CD4-positive, alpha-beta T cell (primary cell): ENCODE measurements at regions not wholly inside any gene's neighbourhood (a gene's known extent, or its start where the extent isn't known, plus 50 kb on each side); places are given as distances from the start of the nearest gene placed in this dataset.

ENCODE experiments used
- ATAC-seq: fragments of 200-7000 bp; cut with Tn5 transposase; one replicate; pipeline ENCODE4 v1.10.0; 2022; ENCODE audit warnings: mild to moderate bottlenecking; ENCODE audit not compliant: poor library complexity
- CTCF ChIA-PET: fragments of 350-600 bp; sonication (Branson Sonifier 250); formaldehyde crosslinking; loops from one replicate; lab custom pipeline; 2021; ENCODE audit warnings: antibody characterized with exemption, inconsistent platforms; lab: Charles Lee
- POLR2A ChIA-PET: fragments of 350-600 bp; sonication (Branson Sonifier 250); formaldehyde crosslinking; loops from one replicate; lab custom pipeline; 2021; ENCODE audit warnings: antibody characterized with exemption, inconsistent platforms; lab: Charles Lee
- DNase-seq, 14 experiments: peaks; one replicate each; pipeline ENCODE4 v3.0.0-alpha.2; 2013 to 2020; ENCODE audit warnings: mixed read lengths in 2 of 14
- H3K27ac ChIP-seq, 2 donors: one replicate each; pipeline versions ENCODE4 v1.5.1 to v1.7.0; 2013; ENCODE audit warnings: low read length in 2 of 2, low read depth in 1 of 2, mild to moderate bottlenecking in 1 of 2
- H3K27me3 ChIP-seq, 2 experiments: 1 replicate in 1 of 2; 2 replicates in 1 of 2; pipeline versions ENCODE4 v1.6.1 to v1.7.0; 2013; ENCODE audit warnings: low read length in 2 of 2, control low read depth in 1 of 2, mild to moderate bottlenecking in 1 of 2, moderate library complexity in 1 of 2; ENCODE audit not compliant: insufficient read depth in 2 of 2, control insufficient read depth in 1 of 2
- H3K36me3 ChIP-seq: one replicate; pipeline ENCODE4 v1.6.1; 2013; ENCODE audit warnings: low read length, control low read depth; ENCODE audit not compliant: insufficient read depth
- H3K4me1 ChIP-seq: one replicate; pipeline ENCODE4 v1.6.1; 2013; ENCODE audit warnings: low read length, control low read depth; ENCODE audit not compliant: insufficient read depth
- H3K4me3 ChIP-seq: one replicate; pipeline ENCODE4 v1.5.1; 2013; ENCODE audit warnings: mild to moderate bottlenecking, low read length, moderate library complexity
- H3K9me3 ChIP-seq, 2 experiments: 1 replicate in 1 of 2; 2 replicates in 1 of 2; pipeline versions ENCODE4 v1.6.1 to v1.7.0; 2013; ENCODE audit warnings: low read length in 2 of 2, mild to moderate bottlenecking in 2 of 2, control low read depth in 1 of 2, moderate library complexity in 1 of 2; ENCODE audit not compliant: control insufficient read depth in 1 of 2, insufficient read depth in 1 of 2
- H3K27ac Mint-ChIP-seq: one replicate; pipeline ENCODE4 v1.8.0; 2020; ENCODE audit warnings: mixed read lengths
- H3K27me3 Mint-ChIP-seq: one replicate; pipeline ENCODE4 v1.8.0; 2021; ENCODE audit warnings: mixed read lengths
- H3K36me3 Mint-ChIP-seq: one replicate; pipeline ENCODE4 v1.8.0; 2021; ENCODE audit warnings: low read depth, mixed read lengths
- H3K4me1 Mint-ChIP-seq: one replicate; pipeline ENCODE4 v1.8.0; 2021; ENCODE audit warnings: low read depth, mixed read lengths
- H3K4me3 Mint-ChIP-seq: one replicate; pipeline ENCODE4 v1.8.0; 2020; ENCODE audit warnings: mild to moderate bottlenecking, mixed read lengths
- H3K9me3 Mint-ChIP-seq: one replicate; pipeline ENCODE4 v1.8.0; 2020; ENCODE audit warnings: mixed read lengths
- CTCF ChIP-seq: fragments of 200-600 bp; IDR thresholded peaks from one replicate; pipeline ENCODE4 v1.8.0; 2022; ENCODE audit warnings: antibody characterized with exemption, mild to moderate bottlenecking
- intact Hi-C, 2 experiments: fragments of 100-400 bp; cut with DNase I in 1 of 2; cut with micrococcal nuclease in 1 of 2; formaldehyde crosslinking; loops; one replicate each; pipeline versions ENCODE4 v1.15.1 to v1.9.0; 2023 to 2025; cut with DNase I, micrococcal nuclease

GRCh38 chr14:62118871-62119270 is 356.7 kb downstream of the SNAPC1 start:
- no peak for TF ChIP-seq CTCF
- no peaks in the 10 kb centered on the region for H3K36me3 ChIP-seq
- peaks cover 0 to 7% of the 10 kb centered on the region in 2 experiments for H3K9me3 ChIP-seq
- Mint-ChIP-seq H3K27me3 (peaks cover 95% of the 10 kb centered on the region), H3K27ac (no peak overlapping the region), H3K4me3 (no peak overlapping the region), H3K4me1 (peaks cover 13% of the 10 kb centered on the region), H3K36me3 (no peaks in the 10 kb centered on the region), H3K9me3 (no peaks in the 10 kb centered on the region)
- no peak for ATAC-seq
- POLR2A ChIA-PET: no interaction called here
- CTCF ChIA-PET: no interaction called here
- no peak overlapping the region for H3K4me3 ChIP-seq
- intact Hi-C loops: no loop called here
- H3K27me3 ChIP-seq: peaks cover 37 to 66% of the 10 kb centered on the region in 2 experiments
- no peak overlapping the region for H3K27ac ChIP-seq
- peaks cover 12% of the 10 kb centered on the region for H3K4me1 ChIP-seq
- DNase-seq: no peak

GRCh38 chr14:62123961-62124360 is 361.7 kb downstream of the SNAPC1 start:
- peaks cover 78% of the 10 kb centered on the region for H3K27me3 Mint-ChIP-seq
- peaks cover 16 to 29% of the 10 kb centered on the region in 2 experiments for H3K27me3 ChIP-seq
- no peaks in the 10 kb centered on the region for H3K36me3 Mint-ChIP-seq
- H3K9me3 ChIP-seq: no peaks in the 10 kb centered on the region
- H3K27ac Mint-ChIP-seq: no peak overlapping the region
- no peak for DNase-seq
- ChIA-PET POLR2A (no interaction called here), CTCF (no interaction called here)
- no peak overlapping the region for H3K27ac ChIP-seq
- no peak overlapping the region for H3K4me3 ChIP-seq
- H3K4me1 Mint-ChIP-seq: no peaks in the 10 kb centered on the region
- no peaks in the 10 kb centered on the region for H3K9me3 Mint-ChIP-seq
- no peak for TF ChIP-seq CTCF
- H3K4me3 Mint-ChIP-seq: no peak overlapping the region
- H3K36me3 ChIP-seq: no peaks in the 10 kb centered on the region
- intact Hi-C loops: loop anchor here in 1 of 2 experiments (10.0 kb wide), 1 partner anchor 199 kb away; no protein-coding TSS in a partner anchor
- no peaks in the 10 kb centered on the region for H3K4me1 ChIP-seq
- ATAC-seq: no peak

GRCh38 chr14:62125793-62126192 is 363.6 kb downstream of the SNAPC1 start:
- Histone ChIP-seq H3K9me3 (no peaks in the 10 kb centered on the region), H3K4me1 (no peaks in the 10 kb centered on the region), H3K4me3 (no peak overlapping the region), H3K27ac (no peak overlapping the region), H3K27me3 (peaks cover 10 to 16% of the 10 kb centered on the region in 2 experiments), H3K36me3 (no peaks in the 10 kb centered on the region)
- ChIA-PET CTCF (interaction anchor here (1.0 to 1.3 kb wide), 2 partner anchors 10 to 201 kb away, joined by 8 to 11 read pairs; no protein-coding TSS in a partner anchor), POLR2A (interaction anchor here (1.2 to 1.7 kb wide), 2 partner anchors 8 to 236 kb away, joined by 3 to 4 read pairs; no protein-coding TSS in a partner anchor)
- H3K27ac Mint-ChIP-seq: no peak overlapping the region
- no peaks in the 10 kb centered on the region for H3K4me1 Mint-ChIP-seq
- H3K27me3 Mint-ChIP-seq: peaks cover 71% of the 10 kb centered on the region
- intact Hi-C loops: loop anchor here (1.0 to 10.0 kb wide), 4 partner anchors 201 to 857 kb away; no protein-coding TSS in a partner anchor
- no peak overlapping the region for H3K4me3 Mint-ChIP-seq
- no peaks in the 10 kb centered on the region for H3K9me3 Mint-ChIP-seq
- no peak for TF ChIP-seq CTCF
- no peak for DNase-seq
- no peak for ATAC-seq
- no peaks in the 10 kb centered on the region for H3K36me3 Mint-ChIP-seq
